Middle frontal gyrus (tissue), 1 donor: ENCODE measurements at regions not wholly inside any gene's neighbourhood (a gene's known extent, or its start where the extent isn't known, plus 50 kb on each side); places are given as distances from the start of the nearest gene placed in this dataset.
"Not testable (repeated sequence)": the region's sequence is repeated elsewhere in the genome, so short reads cannot be mapped to it uniquely, and the experiment has no call there.

ENCODE experiments used
- DNase-seq: peaks from one replicate; pipeline ENCODE4 v3.0.0-alpha.2; 2015; ENCODE audit warnings: low spot score; ENCODE audit errors: extremely low spot score

- DNase-seq: no peak
Observed at GRCh38 chr12:90611891-90612290, 343.1 kb downstream of the CCER1 start.

GRCh38 chr12:90611048-90611447 lies 343.9 kb downstream of the CCER1 start:
- no peak for DNase-seq

DNA sequence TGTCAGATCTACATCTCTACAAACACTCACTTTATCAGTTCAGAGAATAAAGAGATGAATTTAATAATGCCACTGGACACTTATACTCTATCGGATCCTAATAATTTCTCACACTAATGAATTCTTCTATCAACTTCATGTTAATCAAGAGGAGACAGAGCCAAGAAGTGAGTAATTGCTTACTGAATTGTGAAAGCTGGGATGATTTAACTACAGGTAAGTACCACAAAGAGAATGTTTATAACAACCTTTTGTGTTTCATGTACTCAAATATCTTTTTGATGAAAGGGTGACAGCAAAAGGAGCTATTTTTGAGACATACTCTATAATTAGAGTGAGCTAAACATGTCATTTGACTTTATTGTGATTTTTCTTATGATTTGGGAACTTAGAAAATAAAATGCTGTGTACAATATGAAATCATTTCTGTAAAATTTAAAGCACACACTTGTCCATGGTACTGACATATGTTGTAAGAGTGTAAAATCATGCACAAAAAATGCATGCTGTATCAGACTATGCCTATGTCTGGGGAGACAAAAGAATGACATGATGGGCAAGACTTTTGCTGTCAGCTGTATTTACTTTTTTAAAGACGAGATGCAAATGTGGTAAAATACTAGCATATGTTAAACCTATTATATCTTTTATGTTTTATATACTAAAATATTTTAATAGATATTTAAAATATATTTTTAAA lies 361.2 kb downstream of the CCER1 start:
- no peak for DNase-seq

DNA sequence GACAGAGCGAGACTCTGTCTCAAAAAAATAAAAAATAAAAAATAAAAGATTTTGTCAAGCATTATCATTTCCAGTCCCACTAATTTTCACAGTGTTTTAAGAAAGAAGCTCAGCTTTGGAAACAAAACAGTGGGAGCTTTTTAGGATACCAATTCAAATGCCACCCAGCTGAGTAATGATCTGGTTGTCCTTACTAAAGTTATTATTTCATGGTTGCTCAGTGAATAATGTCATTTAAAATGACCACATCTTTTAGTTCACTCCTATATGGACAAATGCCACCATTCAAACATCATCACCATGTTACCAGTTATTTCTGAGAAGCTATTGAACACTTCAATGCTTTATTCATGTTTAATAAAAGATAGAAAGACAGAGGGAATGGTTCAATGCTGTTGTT lies 365.0 kb downstream of the CCER1 start:
- no peak for DNase-seq

DNA sequence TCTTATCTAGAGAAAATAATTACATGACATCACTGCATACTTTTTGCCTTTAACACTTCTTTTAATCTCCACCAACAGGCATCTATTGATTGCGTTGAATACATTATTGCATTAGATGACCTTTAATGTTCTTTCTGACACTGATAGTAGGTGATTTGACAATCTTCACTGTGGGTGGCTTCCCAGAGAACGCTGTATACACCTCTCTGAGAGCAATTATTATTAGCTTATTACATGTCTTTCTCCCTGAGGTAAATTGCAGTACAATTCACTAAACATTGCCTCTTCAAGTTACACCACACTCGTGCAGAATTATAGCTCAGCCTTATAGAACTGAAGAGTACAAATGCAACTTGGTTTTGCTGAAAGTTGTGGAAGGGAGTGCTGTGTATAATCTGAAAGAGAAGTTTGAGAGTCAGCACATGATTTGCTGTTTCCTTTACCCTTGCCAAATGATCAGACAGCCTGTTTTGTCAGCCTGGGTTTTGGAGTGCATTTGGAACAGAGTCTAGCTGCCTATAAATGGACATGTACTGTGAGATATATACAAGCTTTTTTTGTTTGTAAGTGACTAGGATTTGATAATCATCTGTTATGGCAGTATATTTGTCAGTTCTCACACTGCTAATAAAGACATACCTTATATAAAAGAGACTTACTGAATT lies 369.2 kb downstream of the CCER1 start:
- DNase-seq: no peak

- DNase-seq: no peak
Observed at GRCh38 chr12:90576707-90577106, 378.3 kb downstream of the CCER1 start.

- DNase-seq: no peak
Observed at GRCh38 chr12:90575995-90576394, 379.0 kb downstream of the CCER1 start.

- no peak for DNase-seq
Observed at GRCh38 chr12:90574676-90575075, 380.3 kb downstream of the CCER1 start.

DNA sequence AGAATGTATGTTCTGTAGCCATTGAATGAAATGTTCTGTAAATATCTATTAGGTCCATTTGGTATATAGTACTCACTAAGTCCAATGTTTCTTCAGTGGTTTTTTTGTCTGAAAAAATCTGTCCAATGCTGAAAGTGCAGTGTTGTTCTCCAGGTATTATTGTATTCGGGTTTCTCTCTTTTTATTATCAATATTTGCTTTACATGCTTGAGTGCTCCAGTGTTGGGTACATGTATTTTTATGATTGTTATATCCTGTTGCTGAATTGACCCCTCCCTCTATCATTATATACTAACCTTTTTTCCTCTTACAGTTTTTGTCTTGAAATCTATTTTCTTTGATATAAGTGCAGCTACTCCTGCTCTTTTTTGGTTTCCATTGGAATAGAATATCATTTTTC lies 382.2 kb downstream of the CCER1 start:
- no peak for DNase-seq

GRCh38 chr12:90569685-90570084 lies 385.3 kb downstream of the CCER1 start:
- no peak for DNase-seq

DNA sequence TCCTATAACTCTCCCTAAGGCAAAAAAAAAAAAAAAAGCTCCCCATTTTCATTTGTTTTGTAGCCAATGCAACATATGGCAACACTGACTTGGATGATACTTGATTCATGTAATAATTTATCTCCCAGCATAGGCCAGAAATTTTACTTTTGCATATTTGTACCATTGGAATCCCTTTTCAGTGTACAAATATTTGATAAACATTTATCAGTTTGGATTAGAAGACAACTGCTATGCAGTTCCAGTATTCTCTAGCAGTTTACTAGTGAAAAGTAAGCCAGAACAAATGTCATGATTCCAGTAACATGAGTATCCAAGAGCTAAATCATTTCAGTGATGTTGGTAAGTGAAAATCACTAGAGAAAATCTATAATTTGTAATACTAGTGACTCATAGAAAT lies 392.3 kb downstream of the CCER1 start:
- DNase-seq: no peak

DNA sequence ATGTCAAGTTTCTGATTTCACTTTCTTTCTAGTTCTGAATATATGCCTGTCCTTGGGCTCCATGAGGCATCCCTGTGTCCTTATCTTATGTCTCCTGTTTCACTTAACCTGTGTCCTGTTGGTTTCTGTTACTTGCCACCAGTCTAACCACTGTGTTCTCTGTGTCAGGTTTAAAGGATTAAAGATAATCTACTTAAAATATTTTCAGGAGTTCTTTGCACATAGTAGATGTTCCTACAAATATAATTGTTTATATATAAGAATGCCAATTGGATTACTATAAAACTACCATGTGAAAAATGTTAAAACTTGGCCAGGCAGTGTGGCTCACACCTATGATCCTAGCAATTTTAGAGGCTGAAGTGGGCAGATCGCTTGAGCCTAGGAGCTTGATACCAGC lies 406.4 kb downstream of the CCER1 start:
- DNase-seq: no peak

DNA sequence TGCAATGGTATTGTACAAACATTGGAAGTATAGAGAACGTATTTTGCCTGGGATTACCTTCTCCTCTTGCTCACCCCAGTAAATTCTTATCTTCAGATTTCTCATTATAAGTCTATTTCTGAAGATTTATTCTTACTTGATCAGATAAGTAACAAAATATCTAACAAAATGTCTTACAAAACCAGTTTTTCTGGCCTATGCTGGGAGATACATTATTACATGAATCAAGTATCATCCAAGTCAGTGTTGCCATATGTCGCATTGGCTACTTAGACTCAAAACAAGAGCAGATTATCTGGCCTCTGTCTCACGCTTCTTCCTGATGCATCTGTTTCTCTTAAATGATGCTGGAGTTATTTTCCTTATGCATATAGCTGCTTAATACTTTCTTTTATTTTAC lies 408.5 kb downstream of the CCER1 start:
- DNase-seq: no peak

DNA sequence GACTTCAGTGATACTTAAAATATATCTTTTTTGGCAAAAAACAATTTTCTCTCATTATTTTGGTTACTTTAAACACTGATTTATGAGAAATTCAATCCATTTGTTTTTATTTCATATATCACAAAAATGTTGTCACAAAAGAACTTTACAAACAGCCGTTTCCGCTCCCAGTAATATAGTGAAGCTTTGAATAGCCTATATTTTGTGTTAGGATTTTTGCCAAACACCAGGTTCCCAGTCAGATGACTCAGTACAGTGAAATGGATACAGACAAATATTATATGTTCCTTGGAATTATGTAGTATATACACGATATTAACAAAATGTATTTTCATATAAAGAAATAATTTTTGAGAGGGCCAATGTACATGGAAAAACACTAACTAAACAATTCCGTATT lies 411.1 kb downstream of the CCER1 start:
- DNase-seq: no peak

DNA sequence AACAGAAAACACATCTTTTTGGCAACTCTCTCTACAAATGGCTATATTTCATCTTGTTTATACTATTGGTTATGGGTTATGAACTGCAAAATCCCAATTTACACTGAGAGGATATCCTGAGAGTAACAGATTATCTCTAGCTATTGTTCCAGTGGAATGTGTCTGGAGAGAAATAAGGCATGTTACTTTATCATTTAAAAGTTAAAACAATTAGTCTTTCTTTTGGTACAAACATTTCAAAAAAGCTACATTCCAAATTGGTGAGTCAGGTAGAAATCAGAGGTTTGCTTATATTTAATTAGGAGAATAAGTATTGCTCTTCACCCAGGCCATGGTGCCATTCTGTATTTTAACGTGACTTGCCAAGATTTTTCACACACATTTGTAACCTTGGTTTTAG lies 411.6 kb downstream of the CCER1 start:
- DNase-seq: no peak

DNA sequence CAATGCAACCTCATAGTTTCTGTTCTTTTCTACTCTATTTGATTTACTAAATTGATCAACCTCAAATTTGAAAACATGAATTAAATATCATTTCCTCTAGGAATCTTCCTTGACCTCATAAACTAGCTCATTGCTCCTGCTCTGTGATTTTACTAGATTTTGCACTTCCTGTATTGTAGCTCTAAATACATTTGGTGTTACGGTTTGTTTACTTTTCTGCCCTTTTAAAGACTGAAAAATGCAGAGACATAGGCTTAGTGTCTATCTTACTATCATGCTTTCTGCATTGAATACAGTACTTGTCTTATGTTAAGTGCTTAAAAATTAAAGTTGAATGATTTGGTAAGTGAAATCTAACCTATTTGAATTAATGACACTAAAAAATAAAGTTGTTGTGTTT lies 412.1 kb downstream of the CCER1 start:
- not testable (repeated sequence) for DNase-seq

- not testable (repeated sequence) for DNase-seq
Observed at GRCh38 chr12:90533828-90534227, 421.1 kb downstream of the CCER1 start.

DNA sequence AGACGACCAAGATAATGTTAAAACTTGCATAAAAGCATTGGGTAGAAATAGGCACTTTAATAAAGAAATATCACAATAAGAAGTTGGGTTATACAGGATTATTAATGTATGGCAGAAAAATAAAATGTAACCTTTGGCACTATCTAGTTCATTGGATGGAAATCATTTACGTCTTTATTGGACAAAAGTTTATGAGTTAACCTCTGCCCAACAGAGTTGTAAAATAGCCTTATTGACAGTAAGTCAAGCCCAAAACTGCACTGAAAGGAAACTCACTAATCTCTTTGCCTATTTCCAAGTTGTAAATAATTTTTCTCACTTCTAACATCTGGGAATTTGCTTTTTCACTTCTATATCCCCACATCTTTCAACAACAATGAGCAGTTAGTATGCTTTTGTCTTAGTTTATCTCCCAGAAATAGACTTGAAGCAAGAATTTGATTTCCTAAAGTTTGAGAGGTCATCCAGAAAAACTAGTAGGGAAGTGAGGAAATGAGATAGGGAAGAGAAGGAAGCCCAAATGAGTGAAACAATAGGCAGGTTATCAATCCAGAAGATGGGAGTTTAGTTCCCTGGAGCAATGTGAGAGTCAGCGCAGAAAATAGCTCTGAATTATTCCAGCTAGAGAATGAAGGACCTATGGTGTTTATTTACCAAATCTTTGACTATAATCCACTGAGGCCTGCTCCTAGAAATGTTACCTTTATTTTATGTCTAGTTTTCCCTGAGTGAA lies 434.8 kb downstream of the CCER1 start:
- no peak for DNase-seq

GRCh38 chr12:90519285-90519684 lies 435.7 kb downstream of the CCER1 start:
- no peak for DNase-seq

DNA sequence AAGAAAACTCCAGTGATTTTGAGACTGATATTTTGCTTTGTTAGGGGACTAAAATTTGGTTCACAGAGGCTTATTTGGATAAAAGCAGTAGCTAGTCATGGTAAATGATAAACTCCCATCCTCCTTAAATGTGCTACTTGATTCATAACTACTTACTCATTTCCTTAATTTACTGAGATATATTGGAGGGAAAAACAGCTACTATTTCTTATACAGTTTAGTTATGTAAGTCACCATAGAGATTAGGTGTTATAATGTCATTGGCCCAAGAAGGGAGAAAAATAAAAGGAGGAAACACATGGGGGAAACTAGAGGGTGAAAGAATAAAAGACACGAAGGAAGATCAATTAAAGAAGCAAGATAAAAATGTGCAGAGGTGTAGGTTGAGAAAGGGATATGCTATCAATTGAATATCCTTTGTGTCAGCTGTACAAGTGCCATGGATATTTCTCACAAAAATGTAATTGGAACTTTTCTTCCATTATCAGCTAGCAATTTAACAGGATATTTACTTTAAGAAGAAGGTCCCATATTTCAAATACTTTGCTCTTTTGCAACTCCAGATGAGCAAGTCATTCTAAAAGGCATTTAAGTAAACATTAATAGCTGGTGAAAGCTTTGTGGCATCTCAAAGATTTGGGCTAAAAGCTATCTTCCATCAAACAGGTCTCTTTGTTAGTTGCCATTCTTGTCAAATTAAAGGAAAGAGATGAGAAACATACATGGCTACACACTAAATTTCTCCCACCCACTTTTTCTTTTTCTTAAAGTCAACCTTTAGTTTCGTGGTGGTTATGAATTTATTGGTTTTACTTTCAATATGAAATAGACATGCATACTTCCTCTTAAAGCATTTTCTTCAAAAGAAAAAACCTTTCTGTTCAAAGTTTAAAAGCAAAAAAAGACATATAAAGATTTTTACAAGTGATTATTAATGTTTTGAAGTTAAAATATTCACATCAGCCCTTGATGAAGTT lies 439.5 kb downstream of the CCER1 start:
- no peak for DNase-seq

GRCh38 chr12:90514325-90514724 lies 440.7 kb downstream of the CCER1 start:
- no peak for DNase-seq
